HepG2 (cell line): ENCODE measurements at regions not wholly inside any gene's neighbourhood (a gene's known extent, or its start where the extent isn't known, plus 50 kb on each side); places are given as distances from the start of the nearest gene placed in this dataset.
"Not testable (repeated sequence)": the region's sequence is repeated elsewhere in the genome, so short reads cannot be mapped to it uniquely, and the experiment has no call there.

Source experiments
- ATAC-seq: fragments of 200-7000 bp; cut with Tn5 transposase; 3 replicates; pipeline ENCODE4 v1.9.1; 2020; ENCODE audit warnings: mild to moderate bottlenecking, moderate library complexity
- BruUV-seq: library from RNA; stranded (reverse); fragments of 400-500 nt; replicated peaks from 2 replicates; lab custom pipeline; 2021; lab: Mats Ljungman, UMichigan
- CTCF ChIA-PET: fragments of 300-600 bp; formaldehyde crosslinking; extraction: SDS; loops from one replicate; lab custom pipeline; 2021; ENCODE audit warnings: low total read pairs, inconsistent platforms, low intra/inter-chr PET ratio; lab: Yijun Ruan, JAX
- POLR2A ChIA-PET: fragments of 350-600 bp; sonication (Branson Sonifier 250); formaldehyde crosslinking; loops from one replicate; lab custom pipeline; 2020; ENCODE audit warnings: antibody characterized with exemption, inconsistent platforms; lab: Yijun Ruan, JAX
- DNase-seq: peaks from one replicate; pipeline ENCODE4 v3.0.0-alpha.2; 2015; ENCODE audit warnings: low spot score
- FAIRE-seq: peaks from 3 replicates; lab custom pipeline; 2011; peaks lifted over from hg19 to GRCh38; lab: Jason Lieb, UNC
- H2AFZ ChIP-seq: one replicate; pipeline ENCODE4 v1.6.1; 2011; ENCODE audit warnings: low read length, inconsistent platforms
- H3K27ac ChIP-seq: fragments of 300-600 bp; 3 replicates; pipeline ENCODE4 v1.8.0; 2011; ENCODE audit warnings: mixed run types, mild to moderate bottlenecking, mixed read lengths, low read length, inconsistent platforms; ENCODE audit not compliant: insufficient read depth; ENCODE audit errors: extremely low read length
- H3K27me3 ChIP-seq, 2 experiments: fragments of 200-600 bp in 1 of 2; 2 replicates in 1 of 2; 3 replicates in 1 of 2; pipeline versions ENCODE4 v1.6.0 to v1.8.0; 2011; ENCODE audit warnings: low read length in 2 of 2, mild to moderate bottlenecking in 2 of 2, moderate library complexity in 2 of 2, inconsistent platforms in 1 of 2; ENCODE audit not compliant: insufficient read depth in 2 of 2, control insufficient read depth in 1 of 2
- H3K36me3 ChIP-seq, 2 experiments: fragments of 200-600 bp in 1 of 2; replicated peaks in 1 of 2; 2 replicates in 1 of 2; 3 replicates in 1 of 2; pipeline versions ENCODE4 v1.5.1 to v1.8.0; 2011; ENCODE audit warnings: low read length in 2 of 2, inconsistent platforms in 1 of 2; ENCODE audit not compliant: insufficient read depth in 2 of 2, control insufficient read depth in 1 of 2
- H3K4me1 ChIP-seq: 2 replicates; pipeline ENCODE4 v1.5.1; 2012; ENCODE audit warnings: low read length, inconsistent platforms; ENCODE audit not compliant: insufficient read depth
- H3K4me2 ChIP-seq: 2 replicates; pipeline ENCODE4 v1.6.0; 2011; ENCODE audit warnings: low read depth, low read length, inconsistent platforms
- H3K4me3 ChIP-seq, 3 experiments: fragments of 200-600 bp in 1 of 3; sonication (generic), shearing (Covaris generic) in 1 of 3; replicated peaks in 1 of 3; 2 replicates each; pipeline ENCODE4 v1.5.1; 2011 to 2016; ENCODE audit warnings: low read length in 3 of 3, inconsistent platforms in 2 of 3, low read depth in 2 of 3, mild to moderate bottlenecking in 2 of 3, control low read depth in 1 of 3, mixed read lengths in 1 of 3; ENCODE audit not compliant: insufficient read depth in 1 of 3
- H3K79me2 ChIP-seq: one replicate; pipeline ENCODE4 v1.6.1; 2011; ENCODE audit warnings: low read length, inconsistent platforms; ENCODE audit not compliant: insufficient read depth
- H3K9ac ChIP-seq: 2 replicates; pipeline ENCODE4 v1.6.0; 2011; ENCODE audit warnings: mild to moderate bottlenecking, low read depth, low read length, inconsistent platforms; ENCODE audit not compliant: insufficient read depth
- H3K9me3 ChIP-seq: 2 replicates; pipeline ENCODE4 v1.5.1; 2012; ENCODE audit warnings: mild to moderate bottlenecking, low read length
- H4K20me1 ChIP-seq: 2 replicates; pipeline ENCODE4 v1.6.0; 2011; ENCODE audit warnings: inconsistent platforms, mild to moderate bottlenecking, low read length, moderate library complexity; ENCODE audit not compliant: insufficient read depth
- WGBS: methylation state at CpG from one replicate; pipeline ENCODE4 v1.1.6; 2017; ENCODE audit warnings: low lambda C conversion rate; 5-methylcytosine and 5-hydroxymethylcytosine counted together
- in situ Hi-C: cut with HindIII; loops from 2 replicates; pipeline ENCODE4 v1.10.0; 2017; ENCODE audit warnings: low pct_unique_long_range_greater_than_20kb; ENCODE audit not compliant: extremely low pct_ligation_motif_present
- intact Hi-C: fragments of 100-400 bp; cut with micrococcal nuclease; formaldehyde crosslinking; loops from one replicate; pipeline ENCODE4 v1.10.0; 2022; ENCODE audit not compliant: unreplicated experiment

DNA sequence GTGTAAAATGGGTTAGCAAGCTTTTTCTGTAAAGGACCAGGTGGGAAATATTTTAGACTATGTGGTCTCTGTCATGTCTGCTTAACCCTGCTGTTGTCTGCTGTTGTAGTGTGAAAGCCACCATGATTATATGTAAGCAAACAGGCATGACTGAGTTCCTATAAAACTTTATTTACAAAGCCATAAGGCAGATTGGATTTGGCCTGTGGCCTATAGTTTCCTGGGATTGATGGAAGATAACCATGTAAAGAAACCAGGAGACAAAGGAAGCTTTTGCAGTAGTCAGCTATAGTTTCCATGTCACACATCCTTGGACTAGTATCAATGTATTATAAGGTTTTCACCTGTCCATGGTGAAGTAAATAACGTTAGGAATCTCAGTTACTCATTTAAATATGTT lies 78.7 kb downstream of the CCDC74A start:
- in situ Hi-C loops, H3K36me3 ChIP-seq, BruUV-seq, H3K27me3 ChIP-seq, ATAC-seq, H3K9me3 ChIP-seq, intact Hi-C loops, H2AFZ ChIP-seq, H3K27ac ChIP-seq, FAIRE-seq, H3K9ac ChIP-seq, DNase-seq, H3K4me3 ChIP-seq, H3K79me2 ChIP-seq, CTCF ChIA-PET, POLR2A ChIA-PET, H3K4me1 ChIP-seq, H3K4me2 ChIP-seq, H4K20me1 ChIP-seq: not testable (repeated sequence)
- WGBS, result 0% methylated on average over 1 of the region's 1 CpG

DNA sequence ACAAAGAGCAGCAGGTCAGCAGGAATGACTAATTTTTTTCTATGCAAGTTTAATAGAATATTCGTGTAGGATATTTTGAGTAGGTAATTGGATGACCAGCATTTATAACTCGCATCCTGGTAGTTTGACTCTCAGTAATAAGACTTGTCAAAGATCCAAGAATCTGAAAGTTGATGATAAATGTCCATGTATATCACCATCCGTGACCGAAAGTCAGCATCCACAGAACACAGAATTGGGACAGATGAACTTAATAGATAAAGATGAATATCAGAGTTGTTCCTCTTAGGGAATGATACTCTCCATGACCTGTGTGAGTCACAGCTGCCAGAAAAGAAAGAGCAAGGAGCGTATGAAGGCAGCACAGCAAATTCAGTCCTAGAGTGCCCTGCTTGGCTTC lies 79.4 kb downstream of the CCDC74A start:
- 14% methylated on average over 5 of the region's 5 CpGs for WGBS
- H3K9me3 ChIP-seq, DNase-seq: not testable (repeated sequence)

DNA sequence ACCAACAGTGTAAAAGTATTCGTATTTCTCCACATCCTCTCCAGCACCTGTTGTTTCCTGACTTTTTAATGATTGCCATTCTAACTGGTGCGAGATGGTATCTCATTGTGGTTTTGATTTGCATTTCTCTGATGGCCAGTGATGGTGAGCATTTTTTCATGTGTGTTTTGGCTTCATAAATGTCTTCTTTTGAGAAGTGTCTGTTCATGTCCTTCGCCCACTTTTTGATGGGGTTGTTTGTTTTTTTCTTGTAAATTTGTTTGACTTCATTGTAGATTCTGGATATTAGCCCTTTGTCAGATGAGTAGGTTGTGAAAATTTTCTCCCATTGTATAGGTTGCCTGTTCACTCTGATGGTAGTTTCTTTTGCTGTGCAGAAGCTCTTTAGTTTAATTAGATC lies 86.9 kb downstream of the CCDC74A start:
- in situ Hi-C loops, H3K9ac ChIP-seq, DNase-seq, FAIRE-seq, intact Hi-C loops, H4K20me1 ChIP-seq, ATAC-seq, CTCF ChIA-PET, H3K4me3 ChIP-seq, BruUV-seq, H3K4me1 ChIP-seq, H3K4me2 ChIP-seq, H3K27me3 ChIP-seq, POLR2A ChIA-PET, H3K36me3 ChIP-seq, H3K79me2 ChIP-seq, H2AFZ ChIP-seq, H3K9me3 ChIP-seq, H3K27ac ChIP-seq: not testable (repeated sequence)
- WGBS, result 12% methylated on average over 3 of the region's 3 CpGs

More for the DNA sequence above, 79.4 kb downstream of the CCDC74A start:
- H4K20me1 ChIP-seq, H3K4me1 ChIP-seq, intact Hi-C loops, BruUV-seq, ATAC-seq, H2AFZ ChIP-seq, H3K9ac ChIP-seq, POLR2A ChIA-PET, CTCF ChIA-PET, in situ Hi-C loops, H3K27ac ChIP-seq, FAIRE-seq, H3K36me3 ChIP-seq, H3K79me2 ChIP-seq, H3K27me3 ChIP-seq, H3K4me2 ChIP-seq, H3K4me3 ChIP-seq: not testable (repeated sequence)

DNA sequence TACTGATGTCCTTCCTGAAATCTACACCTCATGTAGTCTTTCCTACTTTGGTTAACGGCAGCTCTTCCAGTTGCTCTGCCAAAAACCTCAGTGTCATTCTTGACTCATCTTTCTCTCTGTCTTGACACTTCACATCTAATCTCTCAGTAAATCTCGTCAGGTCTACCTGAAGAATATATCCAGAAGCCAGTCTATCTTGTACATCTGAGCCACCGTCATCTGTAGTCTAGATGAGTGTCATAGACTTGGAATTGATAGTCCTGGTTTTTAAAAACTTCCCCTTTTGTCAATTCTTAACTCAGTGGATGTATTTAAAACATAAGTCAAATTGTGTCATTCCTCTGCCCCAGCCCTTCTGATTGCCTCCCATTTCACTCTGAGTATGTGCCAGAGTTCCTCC lies 90.6 kb downstream of the CCDC74A start:
- in situ Hi-C loops, H3K79me2 ChIP-seq, H3K9me3 ChIP-seq, ATAC-seq, DNase-seq, H3K27ac ChIP-seq, H3K27me3 ChIP-seq, BruUV-seq, H4K20me1 ChIP-seq, H3K4me1 ChIP-seq, FAIRE-seq, H3K9ac ChIP-seq, H2AFZ ChIP-seq, CTCF ChIA-PET, H3K4me2 ChIP-seq, POLR2A ChIA-PET, H3K4me3 ChIP-seq, intact Hi-C loops, H3K36me3 ChIP-seq: not testable (repeated sequence)
- 35% methylated on average over 3 of the region's 3 CpGs for WGBS
